ENCODE measurements at regions not wholly inside any gene's neighbourhood (a gene's known extent, or its start where the extent isn't known, plus 50 kb on each side); places are given as distances from the start of the nearest gene placed in this dataset.

DNA sequence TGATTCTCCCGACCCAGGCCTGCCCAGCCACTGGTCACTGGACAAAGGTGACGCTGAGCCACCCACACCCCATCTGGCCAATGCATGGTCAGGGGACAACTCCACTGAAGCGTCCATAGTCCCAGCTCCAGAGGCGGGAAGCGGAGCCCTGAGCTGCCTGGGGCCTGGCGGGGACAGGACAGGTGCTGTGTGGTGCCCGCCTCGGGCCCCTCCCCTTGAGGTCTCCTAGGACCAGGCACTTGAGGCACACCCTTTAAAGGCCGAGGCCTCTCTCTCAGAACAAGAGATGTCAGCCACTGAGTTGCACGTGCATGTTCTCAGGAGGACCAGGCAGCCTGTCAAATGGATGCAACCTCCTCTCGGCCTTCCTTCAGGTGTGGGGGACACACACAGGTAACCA lies 52.5 kb upstream of the PPP2R2D start:
- intact Hi-C loops (cut with DNase I), result no loop called here
- DNase-seq (ENCODE audit: low spot score), result peak; percentile 58

DNA sequence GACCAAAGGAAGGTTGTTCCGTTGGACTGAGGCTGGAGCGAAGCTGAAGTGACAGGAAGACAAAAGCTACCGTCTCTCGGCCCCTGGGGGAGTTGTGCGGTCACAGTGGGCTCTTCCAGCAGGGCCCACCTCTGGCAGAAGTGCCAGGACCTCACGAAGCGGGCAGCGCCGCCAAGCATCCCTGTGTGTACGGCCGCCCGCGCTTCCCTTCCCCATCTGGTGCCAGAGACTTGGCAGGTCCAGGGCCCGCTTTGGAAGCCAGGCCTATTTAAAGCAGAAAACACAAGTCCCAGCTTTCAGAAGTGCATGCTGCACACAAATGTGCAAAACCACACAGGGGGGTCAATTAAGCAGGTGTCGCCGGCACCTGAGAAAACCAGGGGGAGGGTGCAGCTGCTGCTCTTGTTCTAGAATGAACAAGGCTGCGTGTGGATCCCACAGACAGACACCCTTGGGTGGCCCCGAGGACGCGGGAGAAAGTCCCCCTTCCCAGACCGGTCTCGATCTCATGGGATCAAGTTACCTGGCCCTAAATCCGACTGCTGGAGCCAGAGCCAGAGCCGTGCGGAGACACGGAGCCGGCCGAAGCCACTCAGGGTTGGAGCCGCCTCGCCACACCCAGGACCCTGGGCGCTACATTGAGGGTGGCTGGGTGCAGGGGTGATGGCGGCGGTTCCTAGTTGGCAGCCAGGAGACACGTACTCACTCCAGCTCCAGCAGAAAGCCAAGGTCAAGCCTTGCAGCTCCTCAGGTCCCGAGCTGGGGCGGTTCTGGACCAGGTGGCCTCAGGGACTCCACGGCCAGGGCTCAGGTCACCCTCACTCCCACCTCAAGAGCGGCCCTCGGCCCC lies 51.8 kb upstream of the PPP2R2D start:
- peak; percentile 76 for DNase-seq (ENCODE audit: low spot score)
- intact Hi-C loops (cut with DNase I), result no loop called here

- intact Hi-C loops (cut with DNase I), result no loop called here
- DNase-seq (ENCODE audit: low spot score), result no peak
Observed at GRCh38 chr10:131849591-131850382, 51.0 kb upstream of the PPP2R2D start.

- intact Hi-C loops (cut with DNase I), result no loop called here
- DNase-seq (ENCODE audit: low spot score), result no peak
Observed at GRCh38 chr10:131850383-131850870, 50.4 kb upstream of the PPP2R2D start.

Data from posterior vena cava (tissue), 2 donors.